ENCODE measurements at regions not wholly inside any gene's neighbourhood (a gene's known extent, or its start where the extent isn't known, plus 50 kb on each side); places are given as distances from the start of the nearest gene placed in this dataset.
"Not testable (repeated sequence)": the region's sequence is repeated elsewhere in the genome, so short reads cannot be mapped to it uniquely, and the experiment has no call there.

GRCh38 chr2:129554373-129554772, 425.1 kb upstream of the RAB6C start:
- DNase-seq: no peak

GRCh38 chr2:129559101-129559500, 420.4 kb upstream of the RAB6C start:
- no peak for DNase-seq

GRCh38 chr2:129565551-129566109, 413.8 kb upstream of the RAB6C start:
- no peak for DNase-seq

GRCh38 chr2:129570812-129571211, 408.7 kb upstream of the RAB6C start:
- not testable (repeated sequence) for DNase-seq

- no peak for DNase-seq
Observed at GRCh38 chr2:129575431-129575830, 404.0 kb upstream of the RAB6C start.

- no peak for DNase-seq
Observed at GRCh38 chr2:129575880-129576279, 403.6 kb upstream of the RAB6C start.

GRCh38 chr2:129580001-129580400, 399.5 kb upstream of the RAB6C start:
- no peak for DNase-seq

GRCh38 chr2:129585760-129586159, 393.7 kb upstream of the RAB6C start:
- DNase-seq: no peak

GRCh38 chr2:129587426-129588064, 391.9 kb upstream of the RAB6C start:
- DNase-seq: no peak

- DNase-seq: no peak
Observed at GRCh38 chr2:129604560-129604959, 374.9 kb upstream of the RAB6C start.

GRCh38 chr2:129605646-129606045, 373.8 kb upstream of the RAB6C start:
- DNase-seq: no peak

GRCh38 chr2:129606496-129607270, 372.8 kb upstream of the RAB6C start:
- DNase-seq: no peak

GRCh38 chr2:129609224-129609623, 370.2 kb upstream of the RAB6C start:
- no peak for DNase-seq

GRCh38 chr2:129610766-129611165, 368.7 kb upstream of the RAB6C start:
- no peak for DNase-seq

- no peak for DNase-seq
Observed at GRCh38 chr2:129611471-129611870, 368.0 kb upstream of the RAB6C start.

- DNase-seq: no peak
Observed at GRCh38 chr2:129619471-129619870, 360.0 kb upstream of the RAB6C start.

- DNase-seq: no peak
Observed at GRCh38 chr2:129620411-129620810, 359.1 kb upstream of the RAB6C start.

GRCh38 chr2:129623783-129624182, 355.7 kb upstream of the RAB6C start:
- DNase-seq: no peak

- DNase-seq: no peak
Observed at GRCh38 chr2:129627437-129627836, 352.0 kb upstream of the RAB6C start.

GRCh38 chr2:129636692-129637091, 342.8 kb upstream of the RAB6C start:
- DNase-seq: no peak

- DNase-seq: no peak
Observed at GRCh38 chr2:129641371-129641770, 338.1 kb upstream of the RAB6C start.

- no peak for DNase-seq
Observed at GRCh38 chr2:129642526-129643043, 336.9 kb upstream of the RAB6C start.

- DNase-seq: no peak
Observed at GRCh38 chr2:129645335-129645734, 334.1 kb upstream of the RAB6C start.

- DNase-seq: no peak
Observed at GRCh38 chr2:129646107-129646506, 333.4 kb upstream of the RAB6C start.

Data from stimulated activated CD4-positive, alpha-beta T cell treated with anti-CD3 and anti-CD28 coated beads, Interleukin-2, amount 100 ng/mL, for 24 hours (primary cell).